GM19395 (cell line): ENCODE measurements at regions not wholly inside any gene's neighbourhood (a gene's known extent, or its start where the extent isn't known, plus 50 kb on each side); places are given as distances from the start of the nearest gene placed in this dataset.

Experiments
- ATAC-seq: cut with Tn5 transposase; IDR thresholded peaks from one replicate; pipeline ENCODE4 v1.9.1; 2021; ENCODE audit warnings: mild to moderate bottlenecking, moderate library complexity; ENCODE audit not compliant: unreplicated experiment

GRCh38 chr12:42776396-42776795 lies 186.8 kb upstream of the PRICKLE1 start:
- ATAC-seq = no peak

GRCh38 chr12:42774238-42774637 lies 184.7 kb upstream of the PRICKLE1 start:
- ATAC-seq = no peak

DNA sequence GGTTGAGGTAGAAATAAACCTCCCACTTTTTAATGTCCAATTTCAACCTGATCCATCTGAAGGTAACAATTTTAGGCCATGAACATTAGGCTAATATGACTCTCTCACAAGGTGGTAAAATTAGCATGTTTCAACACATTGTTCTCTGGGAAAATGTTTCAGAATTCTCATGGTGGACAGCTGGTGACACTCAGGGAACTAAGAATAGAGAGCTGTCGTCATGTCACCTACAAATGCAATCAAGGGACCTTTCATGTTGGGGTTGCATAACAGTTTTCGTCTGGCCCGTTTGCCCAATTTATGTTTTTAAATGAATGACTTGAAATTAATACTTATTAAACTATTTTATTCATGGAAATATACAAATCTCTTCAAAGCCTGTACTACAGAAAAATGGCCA lies 180.7 kb upstream of the PRICKLE1 start:
- ATAC-seq = no peak

GRCh38 chr12:42769455-42769854 lies 179.9 kb upstream of the PRICKLE1 start:
- no peak for ATAC-seq

DNA sequence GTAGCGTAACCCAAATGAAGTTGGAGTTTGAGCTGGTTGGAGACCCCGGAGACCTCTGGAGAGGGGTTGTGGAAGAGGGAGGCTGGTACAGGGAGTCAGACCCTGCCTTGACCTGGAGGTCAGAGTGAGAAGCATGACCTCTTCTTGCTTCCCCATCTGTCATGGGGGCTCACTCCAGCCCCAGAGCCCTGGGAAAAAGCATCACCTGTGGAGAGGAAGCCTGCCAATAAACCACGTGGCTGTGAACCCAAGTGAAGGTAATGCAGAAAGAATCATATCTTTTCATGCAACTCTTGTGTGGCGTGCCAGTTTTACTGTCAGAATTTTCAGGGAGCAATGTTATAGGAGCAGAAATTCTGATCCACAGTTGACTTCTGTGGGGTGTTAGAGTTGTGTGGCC lies 178.5 kb upstream of the PRICKLE1 start:
- ATAC-seq = no peak

DNA sequence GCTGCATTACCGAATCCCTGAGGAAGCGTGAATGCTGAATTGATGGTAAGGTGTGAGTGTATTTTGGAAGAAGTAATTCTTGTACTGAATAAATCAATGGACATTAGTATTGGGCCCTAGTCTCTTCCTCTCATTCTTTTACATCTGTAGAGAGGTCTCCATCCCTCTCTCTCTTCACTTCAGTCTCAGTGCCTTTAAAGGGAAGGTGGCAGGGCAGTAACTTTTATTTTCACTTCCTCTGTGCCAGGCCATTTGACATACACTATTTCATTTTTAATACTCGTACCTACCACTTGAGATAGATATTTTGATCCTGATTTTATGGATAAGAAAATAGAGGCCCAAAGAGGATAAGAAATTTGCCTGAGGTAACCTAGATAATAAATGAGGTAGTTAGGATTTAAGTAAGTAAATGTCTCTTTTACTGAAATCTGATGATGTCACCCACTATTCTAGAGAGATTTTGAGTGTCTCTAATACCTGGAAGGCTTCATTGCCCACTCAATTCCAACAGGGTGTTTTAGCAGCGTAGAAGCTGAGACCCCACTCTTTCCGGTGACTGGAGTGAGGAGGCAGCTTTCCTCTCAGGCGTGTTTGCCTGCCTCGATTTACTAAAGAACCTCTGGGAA lies 177.9 kb upstream of the PRICKLE1 start:
- ATAC-seq = no peak

DNA sequence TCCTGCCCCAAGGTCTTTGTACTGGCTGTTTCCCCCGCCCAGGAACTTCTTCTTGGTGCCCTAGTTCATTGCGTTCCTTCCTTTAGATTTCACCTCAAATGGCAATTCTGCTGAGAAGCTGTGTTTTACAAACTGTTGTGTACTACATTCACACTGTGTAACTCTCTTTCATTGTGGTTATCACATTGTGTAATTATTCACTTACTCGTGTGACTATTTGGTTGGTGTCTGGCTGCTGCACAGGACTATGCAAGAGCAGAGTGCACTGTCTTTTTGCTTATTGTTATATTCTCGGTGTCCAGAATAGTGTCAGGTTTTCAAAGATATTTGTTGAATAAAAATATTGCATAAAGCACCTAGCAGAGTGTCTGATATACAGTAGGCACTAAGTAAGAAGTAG lies 177.2 kb upstream of the PRICKLE1 start:
- ATAC-seq = no peak

GRCh38 chr12:42766026-42766425 lies 176.5 kb upstream of the PRICKLE1 start:
- ATAC-seq = no peak

DNA sequence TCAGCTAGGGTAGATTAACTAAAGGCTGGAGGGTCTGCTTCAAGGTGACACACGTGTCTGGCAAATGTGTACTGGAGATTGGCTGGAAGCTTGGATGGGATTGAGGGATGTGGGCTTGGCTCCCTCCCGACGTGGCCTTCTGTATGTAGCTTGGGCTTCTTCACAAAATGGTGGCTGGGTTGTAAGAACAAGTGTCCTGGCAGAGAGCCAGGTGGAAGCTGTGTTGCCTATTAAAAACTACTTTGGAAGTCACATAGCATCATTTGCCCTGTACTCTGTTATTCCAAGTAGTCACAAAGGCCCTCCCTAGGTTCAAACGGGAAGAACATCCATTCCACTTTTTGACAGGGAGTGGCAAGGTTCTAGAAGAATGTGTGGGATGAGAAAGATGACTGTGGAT lies 174.1 kb upstream of the PRICKLE1 start:
- no peak for ATAC-seq

GRCh38 chr12:42762395-42762925 lies 172.9 kb upstream of the PRICKLE1 start:
- ATAC-seq = peak; percentile 14

- ATAC-seq = peak; percentile 30
Observed at GRCh38 chr12:42761601-42762350, 172.2 kb upstream of the PRICKLE1 start.

GRCh38 chr12:42761086-42761485 lies 171.5 kb upstream of the PRICKLE1 start:
- ATAC-seq = no peak

GRCh38 chr12:42760550-42760949 lies 171.0 kb upstream of the PRICKLE1 start:
- ATAC-seq = no peak

GRCh38 chr12:42759622-42760273 lies 170.2 kb upstream of the PRICKLE1 start:
- ATAC-seq = no peak

- no peak for ATAC-seq
Observed at GRCh38 chr12:42758806-42759205, 169.3 kb upstream of the PRICKLE1 start.

DNA sequence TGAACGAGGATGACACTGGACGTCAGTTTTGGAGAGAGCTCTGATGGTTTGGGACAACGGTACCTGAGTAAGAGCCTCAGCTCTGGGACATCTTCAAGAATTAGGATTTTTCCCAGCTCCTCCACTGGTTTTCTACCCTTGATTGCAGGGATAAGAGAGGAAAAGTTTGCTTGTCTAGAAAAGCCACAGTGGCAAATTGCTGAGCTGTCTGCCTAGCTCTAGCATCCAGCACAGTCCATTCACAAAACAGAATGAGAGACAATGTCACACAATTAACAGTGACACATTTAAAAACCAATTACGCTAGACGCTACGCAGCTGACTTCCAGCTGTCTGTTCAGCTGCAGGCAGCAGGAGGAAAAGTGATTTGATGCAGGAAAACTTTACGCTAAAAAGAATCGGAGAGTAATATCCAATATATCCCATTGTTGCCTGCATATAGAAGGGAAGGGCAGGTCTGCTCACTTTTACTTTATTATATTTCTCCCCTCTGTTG lies 168.1 kb upstream of the PRICKLE1 start:
- ATAC-seq = no peak

DNA sequence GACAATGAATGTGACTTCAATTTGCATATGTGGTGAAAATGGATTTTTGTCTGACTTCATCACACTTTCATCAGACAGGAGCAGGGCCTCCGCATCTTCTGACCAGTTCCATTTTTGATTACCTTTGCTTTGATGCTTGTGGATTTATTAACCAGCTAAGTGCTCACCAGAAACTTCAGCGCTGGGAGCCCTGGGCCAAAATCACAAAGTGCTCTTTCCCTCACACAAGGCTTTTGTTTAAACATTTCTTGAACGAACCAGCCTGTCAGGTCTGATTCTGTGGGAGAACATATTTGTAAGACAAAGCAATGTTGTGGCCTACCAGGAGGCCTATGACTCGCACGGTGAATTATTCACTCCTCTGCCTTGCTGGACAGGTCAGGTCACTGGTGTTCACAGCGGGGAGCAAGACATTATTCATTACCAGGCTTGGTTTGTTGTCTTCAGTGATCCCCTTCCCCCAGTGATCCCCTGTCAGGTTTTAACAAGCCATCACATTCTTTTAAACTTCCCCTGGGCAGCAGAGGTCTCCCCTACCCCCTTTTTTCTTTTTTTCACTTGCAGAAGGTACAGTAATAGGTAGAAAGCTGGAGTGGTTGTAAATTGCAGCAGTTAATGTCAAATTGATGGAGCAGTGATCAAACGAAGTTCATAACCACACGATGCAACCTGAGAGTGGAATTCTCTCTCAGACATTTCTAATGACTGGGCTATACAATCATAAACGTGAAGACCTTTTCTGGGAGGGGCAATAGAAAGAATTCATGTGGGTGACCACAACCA lies 167.5 kb upstream of the PRICKLE1 start:
- no peak for ATAC-seq

- ATAC-seq = no peak
Observed at GRCh38 chr12:42750356-42750755, 160.8 kb upstream of the PRICKLE1 start.

DNA sequence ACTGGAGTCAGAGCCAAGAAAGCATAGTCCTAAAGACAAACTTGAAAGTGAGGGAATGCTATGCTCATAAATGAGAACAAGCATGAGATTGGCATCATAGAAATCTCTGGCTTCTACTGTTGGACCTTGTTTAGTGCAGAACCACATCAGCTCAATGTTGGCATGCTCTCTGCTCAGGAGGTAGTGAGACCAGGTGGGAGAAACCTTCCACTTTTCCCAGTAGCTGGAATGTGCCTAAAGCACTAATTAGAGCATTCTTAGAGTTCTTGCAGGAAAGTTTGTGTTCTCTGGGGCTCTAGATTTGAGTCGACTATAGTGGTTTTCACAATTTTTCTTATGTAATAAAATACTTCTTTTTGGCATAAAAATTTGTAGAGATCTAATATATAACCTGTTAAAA lies 159.7 kb upstream of the PRICKLE1 start:
- no peak for ATAC-seq

DNA sequence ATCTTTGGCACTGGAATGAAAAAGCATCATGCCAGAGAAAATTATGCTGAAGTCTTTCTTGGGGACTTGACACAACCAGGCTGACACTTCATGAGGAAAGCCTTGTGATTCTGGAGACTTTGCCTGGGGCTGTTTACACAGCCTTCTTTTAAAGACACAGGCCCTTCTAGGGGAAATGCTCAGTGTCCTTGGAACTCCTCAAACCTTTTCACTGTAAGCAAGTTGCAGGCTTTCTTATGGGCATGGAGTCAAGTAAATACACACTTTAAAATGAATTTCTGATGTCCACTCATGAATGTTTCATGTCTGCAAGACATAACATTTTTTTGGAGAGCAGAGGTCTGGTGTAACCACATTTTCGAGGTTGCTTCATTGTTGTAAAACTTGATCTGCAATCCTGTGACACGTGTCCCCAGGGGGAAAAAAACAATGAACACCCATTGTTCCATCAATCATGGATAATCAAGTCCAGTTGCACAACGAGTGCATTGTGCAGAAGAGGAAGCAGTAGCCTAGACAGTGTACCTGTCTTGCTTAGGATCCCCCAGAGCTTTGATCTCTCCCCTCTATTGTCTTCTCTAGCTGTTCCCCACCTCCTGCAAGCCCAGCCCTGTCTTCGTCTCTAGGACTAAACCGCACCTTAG lies 155.1 kb upstream of the PRICKLE1 start:
- ATAC-seq = no peak
